GM19239 (cell line): ENCODE measurements at regions not wholly inside any gene's neighbourhood (a gene's known extent, or its start where the extent isn't known, plus 50 kb on each side); places are given as distances from the start of the nearest gene placed in this dataset.
"Not testable (repeated sequence)": the region's sequence is repeated elsewhere in the genome, so short reads cannot be mapped to it uniquely, and the experiment has no call there.

Experiments used
- DNase-seq: peaks from one replicate; pipeline ENCODE4 v3.0.0; 2011; ENCODE audit warnings: low spot score; ENCODE audit not compliant: insufficient read length
- FAIRE-seq: peaks from 2 replicates; lab custom pipeline; 2011; peaks lifted over from hg19 to GRCh38; lab: Jason Lieb, UNC

DNA sequence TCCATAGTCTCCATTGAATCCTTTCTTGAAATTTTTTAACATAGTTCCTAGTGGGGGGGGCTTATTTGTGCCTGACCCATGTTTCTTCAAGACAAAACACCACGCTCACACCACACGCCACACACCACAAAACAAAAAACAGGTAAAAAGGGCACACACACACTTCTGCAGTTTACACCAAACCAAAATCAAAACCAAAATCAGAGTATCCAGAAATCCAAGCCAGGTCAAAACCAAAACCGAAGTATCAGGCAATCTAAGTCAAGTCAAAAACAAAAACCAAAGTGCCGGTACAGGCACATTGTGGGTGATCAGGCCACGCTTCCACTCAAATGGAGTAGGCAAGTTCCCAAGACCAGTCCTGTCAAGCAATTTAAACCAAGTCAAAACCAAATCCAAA, 158.6 kb downstream of the PPIAL4G start:
- not testable (repeated sequence) for FAIRE-seq, DNase-seq

DNA sequence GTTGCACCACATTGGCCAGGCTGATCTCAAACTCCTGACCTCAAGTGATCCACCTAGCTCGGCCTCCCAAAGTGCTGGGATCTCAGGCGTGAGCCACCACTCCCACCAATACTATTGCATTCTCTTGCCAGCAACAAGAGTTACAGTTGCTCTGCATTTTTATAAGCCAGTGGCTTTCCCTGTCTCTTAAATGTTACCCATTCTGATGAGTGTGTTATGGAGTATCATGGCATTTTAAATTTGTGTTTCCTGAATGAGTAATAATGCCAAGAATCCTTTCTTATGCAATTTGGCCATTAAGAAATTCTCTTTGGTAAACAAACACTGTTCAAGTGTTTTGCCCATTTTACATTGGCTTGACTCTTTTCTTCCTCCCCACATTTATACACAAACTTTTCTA, 163.0 kb downstream of the PPIAL4G start:
- DNase-seq, FAIRE-seq: not testable (repeated sequence)

DNA sequence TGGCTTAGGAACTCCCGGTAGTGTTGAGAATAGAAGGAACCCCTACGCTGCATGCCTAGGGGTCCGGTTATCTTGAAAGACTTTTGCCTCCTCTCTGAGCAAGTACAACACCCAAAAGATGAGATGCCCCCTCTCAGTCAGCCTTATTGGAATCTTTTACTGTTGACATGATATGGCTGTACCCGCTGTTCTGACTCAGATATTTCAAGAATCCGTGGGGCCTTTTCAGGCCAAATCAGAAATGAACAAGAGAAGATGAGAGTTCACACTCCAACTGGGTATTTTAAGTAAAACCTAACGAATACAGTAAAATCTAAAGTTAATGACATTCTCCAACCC, 164.2 kb downstream of the PPIAL4G start:
- no peak for FAIRE-seq
- no peak for DNase-seq

DNA sequence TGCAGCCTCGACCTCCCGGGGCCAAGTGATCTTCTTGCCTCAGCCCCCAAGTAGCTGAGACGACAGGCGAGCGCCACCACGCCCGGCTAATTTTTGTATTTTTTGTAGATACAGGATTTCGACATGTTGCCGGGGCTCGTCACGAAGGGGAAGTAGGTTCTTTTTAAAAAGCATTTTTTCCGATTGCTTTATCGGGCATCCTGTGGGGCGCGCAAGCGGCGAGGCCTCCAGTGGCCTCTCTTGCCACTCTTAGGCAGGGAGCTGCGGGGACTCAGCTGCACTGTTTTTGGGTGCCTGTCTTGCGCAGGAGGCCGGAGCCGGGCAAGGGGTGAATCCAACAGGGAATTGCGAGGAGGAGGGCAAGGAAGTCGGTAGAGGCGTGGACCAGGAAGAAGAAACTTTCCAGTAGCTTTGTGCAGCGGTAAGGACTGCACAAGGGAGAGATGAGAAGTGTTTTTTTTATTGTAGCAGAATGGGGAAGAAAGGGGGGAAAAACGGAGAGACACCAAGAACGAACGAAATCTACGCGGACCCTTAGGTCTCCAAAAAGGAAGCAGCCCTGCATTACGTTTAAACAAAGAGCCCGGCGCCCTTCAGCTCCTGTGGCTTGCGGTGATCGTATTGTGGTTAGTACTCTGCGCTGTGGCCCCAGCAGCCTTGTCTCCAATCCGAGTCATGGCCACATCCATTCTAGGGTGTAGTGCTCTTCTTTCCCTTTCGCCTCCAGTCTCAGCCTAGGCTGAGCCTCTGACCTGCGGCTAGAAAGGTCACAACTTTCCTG, 164.8 kb downstream of the PPIAL4G start:
- peak; percentile 71 for FAIRE-seq
- DNase-seq, result peak; percentile 47

DNA sequence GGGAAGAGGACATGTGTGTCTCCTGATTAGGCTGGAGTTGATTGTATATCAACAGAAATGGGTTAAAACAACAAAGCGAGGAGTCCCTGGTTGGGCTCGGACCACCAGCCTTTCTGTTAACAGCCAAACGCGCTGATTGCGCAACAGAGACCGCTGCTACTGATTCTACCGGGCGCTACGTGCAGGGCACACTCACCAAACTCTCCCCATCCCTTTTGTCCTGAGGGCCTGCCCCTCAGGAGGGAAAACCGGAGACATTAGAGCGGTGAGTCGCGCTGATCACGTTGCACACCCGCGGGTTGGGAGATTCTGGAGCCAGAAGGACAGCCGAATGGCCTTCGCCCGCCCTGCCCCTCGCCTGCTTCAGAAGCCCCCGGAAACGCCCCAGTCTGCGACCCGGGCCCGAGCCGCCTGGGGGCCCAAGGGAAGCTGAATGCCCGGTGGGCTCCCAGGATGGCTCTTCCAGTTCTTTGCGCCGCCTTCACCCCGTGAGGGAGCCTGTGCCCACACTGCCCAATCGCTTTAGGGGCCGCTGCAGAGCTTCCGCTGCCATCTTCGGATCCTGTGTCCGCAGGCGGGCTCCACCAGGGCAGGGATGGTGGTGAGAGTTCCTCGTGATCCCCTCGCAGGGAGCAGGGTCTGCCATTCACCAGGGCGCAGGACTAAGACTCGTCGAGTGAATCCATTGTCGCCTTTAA, 165.4 kb upstream of the NBPF11 start:
- DNase-seq (no peak), FAIRE-seq (no peak)

DNA sequence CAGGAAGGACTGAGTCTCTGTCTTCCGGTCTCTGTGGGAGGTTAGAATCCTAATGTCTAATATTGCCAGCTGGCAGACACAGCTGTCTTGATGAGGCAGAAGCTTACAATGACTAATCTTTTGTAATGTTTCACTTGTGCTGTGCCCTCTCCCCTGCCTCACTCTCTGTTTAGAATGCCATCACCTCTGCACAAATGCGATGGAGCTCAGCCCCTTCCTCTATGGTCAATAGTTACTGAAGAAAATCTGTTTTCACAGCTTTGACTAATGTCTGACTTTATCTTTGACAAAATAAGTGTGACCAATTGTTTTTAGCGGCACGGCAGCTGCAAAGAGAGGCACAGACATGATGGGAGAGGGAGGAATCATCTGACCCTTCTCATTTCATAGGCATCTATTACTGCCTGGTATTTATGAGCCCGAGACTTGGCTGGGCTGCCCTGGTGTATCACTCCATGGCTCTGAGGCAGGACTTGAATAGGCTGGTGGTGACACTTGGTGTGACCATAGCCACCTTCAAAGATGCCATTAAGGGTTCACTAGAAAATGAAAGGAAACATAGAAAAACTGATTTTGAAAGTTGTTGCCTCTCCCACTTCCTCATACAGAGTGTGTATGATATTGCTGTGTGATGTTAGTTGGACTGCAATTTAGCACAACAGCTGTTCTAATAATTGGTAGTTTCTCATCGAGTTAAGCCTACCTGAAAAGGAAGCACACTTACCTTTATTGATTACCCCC, 163.2 kb upstream of the NBPF11 start:
- FAIRE-seq (peak; percentile 49), DNase-seq (no peak)

DNA sequence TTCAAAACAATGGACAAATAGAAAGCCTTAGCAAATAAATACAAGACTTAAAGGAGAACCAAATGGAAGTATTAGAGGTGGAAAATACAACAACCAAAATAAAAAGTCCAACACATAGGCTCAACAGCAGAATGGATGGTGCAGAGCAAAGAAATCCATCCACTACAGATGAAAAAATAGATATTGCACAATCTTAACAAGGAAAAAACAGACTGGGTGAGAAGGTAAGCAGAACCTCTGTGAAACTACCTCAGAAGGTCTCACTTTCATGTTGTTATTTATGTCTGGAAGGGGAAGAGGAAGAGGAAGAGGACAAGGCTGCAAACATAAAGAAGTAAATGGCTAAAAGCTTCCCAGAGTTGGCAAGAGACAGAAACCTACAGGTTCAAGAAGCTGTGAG, 158.7 kb upstream of the NBPF11 start:
- DNase-seq, result no peak
- FAIRE-seq, result no peak

DNA sequence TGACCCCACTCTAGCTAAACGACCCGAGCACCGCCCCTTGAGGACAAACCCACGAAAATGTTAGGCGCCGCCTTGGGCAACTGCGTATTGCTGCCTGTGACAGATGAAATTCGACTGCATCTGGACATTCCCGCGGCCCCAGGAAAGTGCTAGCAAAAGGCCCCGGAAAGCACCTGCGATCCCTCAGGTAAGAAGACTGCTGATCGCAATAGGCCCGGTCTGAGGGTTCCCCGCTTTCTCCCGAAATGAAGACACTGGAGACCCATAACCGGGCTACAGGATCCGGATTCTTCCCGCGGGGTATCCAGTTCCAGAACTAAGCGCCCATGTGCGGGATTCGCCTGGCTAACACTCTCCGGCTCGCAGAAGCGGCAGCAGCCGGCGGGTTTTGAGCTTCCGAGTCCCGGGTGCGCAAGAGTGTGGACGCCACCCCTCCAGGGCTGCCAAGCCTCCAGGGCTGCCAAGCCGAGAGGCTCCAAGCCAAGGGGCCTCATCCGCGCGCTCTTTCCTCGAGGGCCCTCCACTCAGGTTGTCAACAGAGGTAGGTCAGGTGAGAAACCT, 157.9 kb upstream of the NBPF11 start:
- no peak for DNase-seq

DNA sequence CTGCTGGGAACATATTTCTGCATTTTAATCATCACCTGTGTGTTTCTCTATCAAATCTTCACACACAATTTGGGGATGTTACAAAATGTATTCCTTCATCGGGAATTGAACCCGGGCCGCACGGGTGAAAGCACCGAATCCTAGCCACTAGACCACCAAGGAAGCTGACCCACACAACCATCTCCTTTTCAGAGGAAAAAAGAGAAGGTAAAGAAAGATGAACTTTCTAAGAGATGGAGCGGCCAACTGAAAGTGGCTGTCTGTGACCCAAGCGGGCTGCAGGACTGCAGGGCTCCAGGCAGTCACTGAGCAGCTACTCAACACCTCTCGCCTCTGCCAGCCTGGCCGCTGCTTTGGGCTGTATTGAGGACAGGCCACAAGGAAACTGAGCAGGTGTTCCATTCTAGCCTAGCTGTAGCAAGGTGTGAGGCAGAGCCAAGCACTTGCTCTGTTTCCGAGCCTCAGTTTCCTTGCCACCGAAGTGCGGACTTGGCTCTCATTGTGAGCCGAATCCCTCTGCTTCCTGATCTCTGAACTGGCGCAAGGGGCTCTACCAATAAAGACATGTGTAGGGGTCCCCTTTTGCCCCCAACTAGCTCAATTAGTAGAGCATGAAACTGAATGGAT, 156.9 kb upstream of the NBPF11 start:
- FAIRE-seq, result no peak
- no peak for DNase-seq

More for the DNA sequence above, 157.9 kb upstream of the NBPF11 start:
- no peak for FAIRE-seq

DNA sequence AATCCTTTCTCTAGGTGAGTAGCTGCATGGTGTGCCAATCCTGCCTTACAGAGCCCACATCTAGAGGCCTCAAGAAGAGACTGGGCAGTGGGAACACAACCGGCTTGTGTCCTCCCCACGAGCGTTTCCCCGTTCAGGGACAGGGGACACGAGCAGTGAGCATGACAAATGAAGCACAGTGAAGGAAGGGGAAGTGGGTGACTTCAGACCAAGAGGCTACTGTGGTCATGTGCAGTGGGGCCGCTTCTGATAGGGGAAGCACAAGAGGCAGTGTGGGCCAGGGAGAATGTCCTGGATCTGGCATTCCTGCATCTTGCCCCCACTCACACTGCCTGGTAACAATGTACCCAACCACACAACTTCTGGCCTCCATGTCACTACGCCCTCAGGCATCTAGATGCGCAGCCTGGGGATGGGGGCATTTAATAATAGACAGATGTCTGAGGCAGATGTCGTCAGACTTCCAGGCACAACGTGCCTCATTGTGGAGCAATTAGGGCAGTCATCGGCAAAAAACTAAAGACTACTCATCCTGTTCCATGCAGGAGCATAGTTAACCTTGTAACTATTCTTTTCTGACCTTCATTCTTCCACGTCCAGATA, 155.6 kb upstream of the NBPF11 start:
- no peak for FAIRE-seq
- DNase-seq, result no peak

DNA sequence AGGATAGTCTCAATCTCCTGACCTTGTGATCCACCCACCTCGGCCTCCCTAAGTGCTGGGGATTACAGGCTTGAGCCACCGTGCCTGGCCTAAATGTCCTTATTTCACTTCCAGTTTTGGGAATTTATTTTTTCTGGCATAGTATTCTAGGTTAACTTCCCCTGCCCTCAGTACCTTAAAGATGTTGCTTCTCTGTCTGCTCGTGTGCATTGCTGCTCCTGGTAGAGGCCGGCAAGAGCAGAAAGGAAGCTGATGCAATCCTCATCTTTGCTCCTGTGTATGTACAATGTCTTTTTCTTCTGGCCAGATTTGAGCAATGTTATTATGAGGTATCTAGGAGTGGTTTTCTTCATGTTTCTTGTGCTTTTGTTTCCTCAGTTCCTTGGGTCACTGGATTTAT, 152.9 kb upstream of the NBPF11 start:
- not testable (repeated sequence) for DNase-seq

DNA sequence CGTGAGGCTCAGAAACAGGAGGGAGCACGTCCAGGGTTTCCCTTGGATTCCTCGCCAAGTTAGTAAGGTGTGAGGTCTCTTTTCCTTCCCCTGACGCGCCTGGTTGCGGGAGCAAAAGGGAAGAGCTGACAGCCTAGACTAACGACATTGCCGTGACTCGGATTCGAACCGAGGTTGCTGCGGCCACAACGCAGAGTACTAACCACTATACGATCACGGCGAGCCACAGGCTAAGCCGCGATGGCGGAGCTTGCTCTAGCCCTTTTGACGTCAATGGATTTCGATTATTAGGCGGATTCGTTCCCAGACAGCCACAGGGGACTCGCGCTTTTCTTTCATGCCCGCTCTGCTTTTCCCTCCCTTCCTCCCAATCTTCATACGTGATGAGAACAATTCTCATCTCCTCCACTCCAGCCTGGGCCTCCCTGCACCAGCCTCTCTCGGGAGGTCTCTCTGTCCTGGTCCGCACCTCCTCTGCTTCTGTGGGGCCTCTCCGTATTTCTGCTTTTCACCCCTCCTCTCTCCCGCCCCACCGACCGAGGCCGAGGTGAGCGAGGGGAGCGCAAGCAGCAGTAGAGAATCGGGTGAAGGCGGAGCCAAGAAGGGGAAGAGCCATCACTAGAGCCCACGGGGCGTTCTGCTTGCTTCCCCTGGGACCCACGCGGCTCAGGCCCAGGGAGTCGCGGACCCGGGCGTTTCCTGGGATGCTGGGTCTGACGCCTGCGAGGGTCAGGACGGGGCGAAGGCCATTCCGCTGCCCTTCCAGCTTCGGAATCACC, 150.7 kb upstream of the NBPF11 start:
- peak; percentile 78 for FAIRE-seq

More for the DNA sequence above, 152.9 kb upstream of the NBPF11 start:
- not testable (repeated sequence) for FAIRE-seq

DNA sequence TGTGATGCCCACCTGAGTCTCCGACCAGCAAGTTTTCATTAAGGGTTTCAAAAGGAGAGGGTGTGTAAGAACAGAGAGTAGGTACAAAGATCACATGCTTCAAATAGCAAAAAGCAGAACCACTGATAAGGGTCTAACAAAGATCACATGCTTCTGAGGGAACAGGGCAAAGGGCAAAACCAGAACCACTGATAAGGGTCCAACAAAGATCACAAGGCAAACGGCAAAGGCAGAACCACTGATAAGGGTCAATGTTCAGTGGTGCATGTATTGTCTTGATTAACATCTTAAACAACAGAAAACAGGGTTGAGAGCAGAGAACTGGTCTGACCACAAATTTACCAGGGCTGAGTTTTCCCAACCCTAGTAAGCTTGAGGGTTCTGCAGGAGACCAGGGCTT, 145.8 kb upstream of the NBPF11 start:
- FAIRE-seq, DNase-seq: not testable (repeated sequence)

More for the DNA sequence above, 150.7 kb upstream of the NBPF11 start:
- not testable (repeated sequence) for DNase-seq

DNA sequence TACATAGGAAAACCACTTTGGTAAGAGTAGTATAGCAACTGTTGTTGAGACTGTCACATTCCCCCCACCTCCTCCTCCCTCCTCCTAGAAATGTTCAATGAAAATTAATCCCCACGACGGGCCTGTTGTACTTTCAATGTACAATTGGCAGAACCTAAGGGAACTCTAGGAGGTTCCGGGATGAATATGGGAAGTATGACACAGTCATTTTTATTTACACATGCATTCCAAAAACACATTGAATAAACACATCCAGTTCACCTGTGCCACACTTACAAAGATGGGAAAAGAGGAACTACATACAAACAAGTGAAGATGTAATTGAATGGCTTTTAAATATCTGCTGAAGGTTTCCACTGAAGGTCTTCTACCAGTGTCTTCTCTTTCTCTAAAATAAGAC, 144.4 kb upstream of the NBPF11 start:
- no peak for DNase-seq
- FAIRE-seq, result no peak

DNA sequence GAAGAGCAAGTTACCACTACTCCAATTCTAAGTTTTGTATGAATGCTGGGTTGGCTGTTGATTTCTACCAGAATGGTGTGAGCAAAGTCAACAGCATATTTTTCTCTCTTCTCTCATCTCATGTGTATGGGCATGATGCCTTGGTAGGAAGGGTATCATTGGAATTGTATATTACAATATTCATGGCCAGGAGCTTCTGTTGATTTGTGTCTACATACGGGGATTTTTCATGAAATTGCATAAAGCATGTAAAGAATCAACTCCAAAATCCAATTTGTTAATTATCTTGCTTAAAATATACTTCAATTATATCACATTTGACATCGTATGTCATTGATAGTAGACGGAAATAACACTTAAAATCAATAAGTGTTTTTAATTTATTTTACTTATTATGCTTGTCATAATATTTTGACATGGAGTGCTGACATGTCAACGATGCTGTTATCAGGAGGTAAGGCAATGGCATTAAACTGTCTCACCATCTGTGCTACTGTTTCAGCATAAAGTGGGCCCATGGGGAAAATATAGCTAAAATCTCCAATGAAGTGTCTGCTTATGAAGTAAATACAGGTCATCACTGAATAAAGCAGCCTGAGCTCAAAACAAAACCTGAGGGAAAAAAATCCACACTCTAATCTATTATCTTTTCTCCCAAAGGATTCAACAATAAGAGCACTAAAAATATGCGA, 142.2 kb upstream of the NBPF11 start:
- DNase-seq, result no peak
- no peak for FAIRE-seq

DNA sequence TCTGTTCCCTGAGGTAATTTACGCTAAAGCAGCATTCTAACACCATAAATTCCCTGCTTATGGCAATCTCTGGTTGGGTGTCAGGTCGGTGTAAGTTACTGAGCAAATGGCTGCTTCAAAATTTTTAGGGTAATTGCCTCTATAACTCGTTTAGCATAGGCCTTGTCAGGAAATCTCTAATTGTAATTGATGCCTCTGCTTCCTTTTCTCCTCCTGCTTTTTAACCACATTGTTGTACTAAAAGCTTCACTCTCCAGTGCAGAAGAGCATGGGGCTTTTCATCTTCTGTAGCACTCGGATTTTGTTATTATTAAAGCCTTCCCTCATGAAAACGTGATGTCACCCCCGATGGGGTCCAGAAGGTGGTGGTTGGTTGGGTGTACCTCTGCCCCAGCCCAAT, 141.6 kb upstream of the NBPF11 start:
- DNase-seq (no peak), FAIRE-seq (no peak)

DNA sequence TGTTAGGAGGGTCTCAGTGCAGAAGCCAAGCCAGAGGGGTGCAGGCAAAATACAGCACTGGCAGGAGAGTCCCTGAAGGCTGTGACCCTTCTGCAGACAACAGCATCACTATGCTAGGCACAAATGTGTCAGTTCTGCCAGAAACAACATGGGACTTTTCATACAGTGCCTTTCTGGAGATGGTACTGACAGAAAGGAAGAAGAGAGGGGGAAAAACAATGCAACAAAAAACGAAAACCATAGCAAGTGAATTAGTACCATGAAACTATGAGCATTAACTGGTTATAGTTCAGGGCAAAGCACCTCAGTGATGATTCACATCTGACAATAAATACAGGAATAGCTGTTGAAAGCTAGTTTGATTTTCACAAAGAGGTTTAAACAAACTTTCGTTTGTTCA, 140.8 kb upstream of the NBPF11 start:
- FAIRE-seq, result no peak
- DNase-seq, result no peak

DNA sequence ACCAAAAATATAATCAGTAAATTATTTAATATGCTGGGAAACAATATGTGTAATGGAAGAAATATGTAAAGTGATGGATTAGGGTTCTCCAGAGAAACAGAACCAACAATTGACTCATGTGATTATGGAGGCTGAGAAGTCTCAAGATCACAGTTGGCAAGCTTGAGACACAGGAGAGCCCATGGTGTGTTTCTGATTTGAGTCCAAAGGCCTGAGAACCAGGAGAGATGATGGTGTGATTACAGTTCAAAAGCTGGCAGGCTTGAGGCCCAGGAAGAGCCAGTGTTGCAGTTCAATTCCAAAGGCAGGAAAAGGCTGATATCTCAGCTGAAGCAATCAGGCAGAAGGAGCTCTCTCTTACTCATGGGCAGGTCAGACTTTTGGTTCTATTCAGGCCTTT, 138.8 kb upstream of the NBPF11 start:
- DNase-seq (no peak), FAIRE-seq (no peak)

DNA sequence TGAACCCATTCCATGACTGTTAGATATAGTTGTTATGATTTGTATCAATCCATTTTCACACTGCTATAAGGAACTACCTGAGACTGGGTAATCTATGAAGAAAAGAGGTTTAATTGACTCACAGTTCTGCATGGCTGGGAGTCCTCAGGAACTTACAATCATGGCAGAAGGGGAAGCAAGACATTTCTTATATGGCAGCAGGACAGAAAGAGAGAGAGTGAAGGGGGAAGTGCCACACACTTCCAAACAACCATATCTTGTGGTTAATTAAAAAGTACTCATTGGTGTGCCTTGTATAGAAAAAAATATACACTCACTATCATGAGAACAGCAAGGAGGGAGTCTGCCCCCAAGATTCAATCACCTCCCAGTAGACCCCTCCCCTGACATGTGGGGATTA, 137.6 kb upstream of the NBPF11 start:
- no peak for DNase-seq

More for the DNA sequence above, 137.6 kb upstream of the NBPF11 start:
- FAIRE-seq, result no peak
